ENCODE measurements at regions not wholly inside any gene's neighbourhood (a gene's known extent, or its start where the extent isn't known, plus 50 kb on each side); places are given as distances from the start of the nearest gene placed in this dataset.

DNA sequence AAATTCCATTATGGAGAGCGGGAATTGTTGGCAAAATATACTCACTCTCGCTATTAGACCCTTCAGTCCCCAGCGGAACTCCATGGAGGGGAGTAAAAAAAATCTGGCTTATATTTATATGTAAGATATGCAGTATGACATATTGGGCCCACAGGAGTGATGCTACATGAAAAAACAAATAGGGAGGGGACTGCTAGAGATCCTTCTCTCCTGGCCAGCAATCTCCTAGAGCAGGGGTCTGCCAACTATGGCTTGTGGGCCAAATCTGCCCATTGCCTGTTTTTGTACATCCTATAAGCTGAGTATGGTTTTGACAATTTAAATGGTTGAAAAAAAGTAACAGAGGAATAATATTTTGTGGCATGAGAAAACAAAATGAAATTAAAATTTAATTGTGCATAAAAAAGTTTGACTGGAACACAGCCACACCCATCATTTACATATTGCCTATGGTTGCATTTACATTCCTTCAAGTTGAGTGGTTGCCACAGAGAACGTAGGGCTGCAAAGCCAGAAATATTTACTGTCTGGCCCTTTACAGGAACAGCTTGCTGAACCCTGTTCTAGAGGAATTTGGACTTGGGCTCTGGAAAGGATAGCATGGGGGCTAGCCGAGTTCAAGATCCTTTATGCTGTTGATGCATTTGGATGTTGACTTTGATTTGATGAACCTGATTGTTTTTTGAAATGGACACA lies 197.3 kb upstream of the CLINT1 start (continued):
- no peak for TF ChIP-seq KAT7 (CRISPR knock-in tag; IDR thresholded peaks at IDR 0.05; ENCODE audit: borderline replicate concordance)
- TF ChIP-seq, protein P1, sequence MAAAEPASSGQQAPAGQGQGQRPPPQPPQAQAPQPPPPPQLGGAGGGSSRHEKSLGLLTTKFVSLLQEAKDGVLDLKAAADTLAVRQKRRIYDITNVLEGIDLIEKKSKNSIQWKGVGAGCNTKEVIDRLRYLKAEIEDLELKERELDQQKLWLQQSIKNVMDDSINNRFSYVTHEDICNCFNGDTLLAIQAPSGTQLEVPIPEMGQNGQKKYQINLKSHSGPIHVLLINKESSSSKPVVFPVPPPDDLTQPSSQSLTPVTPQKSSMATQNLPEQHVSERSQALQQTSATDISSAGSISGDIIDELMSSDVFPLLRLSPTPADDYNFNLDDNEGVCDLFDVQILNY (CRISPR knock-in tag; IDR thresholded peaks at IDR 0.05) = no peak
- TF ChIP-seq TP53 (CRISPR knock-in tag; IDR thresholded peaks at IDR 0.05) = no peak
- TF ChIP-seq CREB1 (CRISPR knock-in tag; IDR thresholded peaks at IDR 0.05) = no peak
- TF ChIP-seq NFATC4 (CRISPR knock-in tag; IDR thresholded peaks at IDR 0.05) = no peak
- no peak for TF ChIP-seq OVOL2 (CRISPR knock-in tag; IDR thresholded peaks at IDR 0.05; ENCODE audit: borderline replicate concordance)
- TF ChIP-seq ETV6 (CRISPR knock-in tag; IDR thresholded peaks at IDR 0.05) = no peak
- no peak for TF ChIP-seq ESRRA (CRISPR knock-in tag; IDR thresholded peaks at IDR 0.05; ENCODE audit: borderline replicate concordance)
- TF ChIP-seq ZNF671 (CRISPR knock-in tag; IDR thresholded peaks at IDR 0.05) = no peak

DNA sequence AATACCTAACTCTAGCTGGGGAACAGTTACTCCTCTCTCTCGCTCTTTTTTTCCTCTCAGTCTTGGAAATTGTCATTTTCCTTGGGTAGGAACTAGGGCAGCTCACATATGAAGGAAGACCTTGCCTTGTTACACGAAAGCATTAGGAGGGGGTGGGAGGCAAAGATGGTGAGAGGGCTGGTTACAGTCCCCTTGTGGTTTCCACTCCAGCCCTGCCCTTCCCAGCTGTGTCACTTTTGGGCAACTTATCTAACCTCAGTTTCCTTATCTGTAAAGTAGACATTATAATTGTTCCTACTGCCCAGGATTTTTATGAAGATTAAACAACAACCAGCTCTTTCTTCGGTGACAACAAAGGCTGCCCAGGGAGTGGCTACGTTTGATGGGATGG lies 196.2 kb upstream of the CLINT1 start:
- CTCF ChIA-PET = interaction anchor here (0.6 to 1.2 kb wide), 2 partner anchors 20 to 1102 kb away, joined by 3 to 6 read pairs; no protein-coding TSS in a partner anchor
- no peaks in the 10 kb centered on the region for H3K27me3 Mint-ChIP-seq (ENCODE audit: low read depth)

DNA sequence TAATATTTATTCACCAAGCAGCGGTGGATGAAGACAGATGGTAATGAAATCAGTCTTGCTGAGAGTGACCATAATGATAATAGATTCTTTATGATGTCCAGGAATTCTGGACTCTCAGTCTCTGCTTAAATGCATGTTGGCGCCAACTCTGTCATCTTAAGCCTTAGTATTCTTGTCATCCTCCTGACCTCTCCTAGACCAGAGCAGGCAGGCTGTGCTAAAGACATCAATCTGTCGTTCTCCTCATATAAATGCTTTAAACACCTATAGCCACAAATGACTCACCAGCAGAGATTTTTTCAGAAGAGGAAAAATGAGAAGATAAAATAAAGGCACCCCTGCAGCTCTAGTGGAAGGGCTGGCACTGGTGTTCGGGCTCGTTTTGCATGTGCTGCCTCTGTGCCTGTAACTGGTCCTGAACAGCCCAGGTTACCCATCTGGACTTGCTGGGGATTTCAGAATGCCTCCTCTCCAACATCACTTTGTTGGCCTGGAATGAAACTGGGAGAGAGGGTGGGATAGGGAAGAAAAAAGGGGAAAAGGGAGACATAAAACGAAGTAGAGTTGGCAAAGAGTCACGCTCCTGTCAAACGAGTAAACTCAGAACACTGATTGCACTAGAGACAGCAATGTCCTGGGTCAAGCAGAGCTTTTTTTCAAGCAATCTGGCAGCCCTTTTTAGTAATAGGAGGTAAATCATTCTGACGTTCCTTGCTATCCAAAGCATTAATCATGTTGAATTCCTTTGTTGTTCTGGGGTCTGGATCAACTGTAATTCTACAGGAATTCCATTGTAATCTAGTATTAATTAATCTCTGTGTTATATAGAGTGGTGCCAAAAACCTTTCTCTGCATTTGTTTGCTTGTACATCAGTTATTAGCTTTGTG lies 195.5 kb upstream of the CLINT1 start:
- Mint-ChIP-seq H3K4me1 (peaks cover 6% of the 10 kb centered on the region), H3K27ac (no peak overlapping the region), H3K36me3 (no peaks in the 10 kb centered on the region), H3K4me3 (no peak overlapping the region), H3K27me3 (ENCODE audit: low read depth) (no peaks in the 10 kb centered on the region), H3K9me3 (no peaks in the 10 kb centered on the region)
- DNase-seq (ENCODE audit: low spot score) = no peak
- ChIA-PET CTCF (interaction anchor here (0.6 to 1.2 kb wide), 3 partner anchors 21 to 1102 kb away, joined by 3 to 6 read pairs (median 5); no protein-coding TSS in a partner anchor), POLR2A (no interaction called here)
- no peak for ATAC-seq
- TF ChIP-seq, protein P2, sequence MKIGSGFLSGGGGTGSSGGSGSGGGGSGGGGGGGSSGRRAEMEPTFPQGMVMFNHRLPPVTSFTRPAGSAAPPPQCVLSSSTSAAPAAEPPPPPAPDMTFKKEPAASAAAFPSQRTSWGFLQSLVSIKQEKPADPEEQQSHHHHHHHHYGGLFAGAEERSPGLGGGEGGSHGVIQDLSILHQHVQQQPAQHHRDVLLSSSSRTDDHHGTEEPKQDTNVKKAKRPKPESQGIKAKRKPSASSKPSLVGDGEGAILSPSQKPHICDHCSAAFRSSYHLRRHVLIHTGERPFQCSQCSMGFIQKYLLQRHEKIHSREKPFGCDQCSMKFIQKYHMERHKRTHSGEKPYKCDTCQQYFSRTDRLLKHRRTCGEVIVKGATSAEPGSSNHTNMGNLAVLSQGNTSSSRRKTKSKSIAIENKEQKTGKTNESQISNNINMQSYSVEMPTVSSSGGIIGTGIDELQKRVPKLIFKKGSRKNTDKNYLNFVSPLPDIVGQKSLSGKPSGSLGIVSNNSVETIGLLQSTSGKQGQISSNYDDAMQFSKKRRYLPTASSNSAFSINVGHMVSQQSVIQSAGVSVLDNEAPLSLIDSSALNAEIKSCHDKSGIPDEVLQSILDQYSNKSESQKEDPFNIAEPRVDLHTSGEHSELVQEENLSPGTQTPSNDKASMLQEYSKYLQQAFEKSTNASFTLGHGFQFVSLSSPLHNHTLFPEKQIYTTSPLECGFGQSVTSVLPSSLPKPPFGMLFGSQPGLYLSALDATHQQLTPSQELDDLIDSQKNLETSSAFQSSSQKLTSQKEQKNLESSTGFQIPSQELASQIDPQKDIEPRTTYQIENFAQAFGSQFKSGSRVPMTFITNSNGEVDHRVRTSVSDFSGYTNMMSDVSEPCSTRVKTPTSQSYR (CRISPR knock-in tag; IDR thresholded peaks at IDR 0.05) = no peak
- TF ChIP-seq MYBL2 (CRISPR knock-in tag; IDR thresholded peaks at IDR 0.05) (no peak), IRF2 (CRISPR knock-in tag; IDR thresholded peaks at IDR 0.05; ENCODE audit: borderline replicate concordance, low read depth) (no peak)

More for the DNA sequence above, 196.2 kb upstream of the CLINT1 start:
- Mint-ChIP-seq H3K4me1 (peaks cover 6% of the 10 kb centered on the region), H3K36me3 (no peaks in the 10 kb centered on the region), H3K9me3 (no peaks in the 10 kb centered on the region), H3K27ac (no peak overlapping the region), H3K4me3 (no peak overlapping the region)
- TF ChIP-seq, protein P3, sequence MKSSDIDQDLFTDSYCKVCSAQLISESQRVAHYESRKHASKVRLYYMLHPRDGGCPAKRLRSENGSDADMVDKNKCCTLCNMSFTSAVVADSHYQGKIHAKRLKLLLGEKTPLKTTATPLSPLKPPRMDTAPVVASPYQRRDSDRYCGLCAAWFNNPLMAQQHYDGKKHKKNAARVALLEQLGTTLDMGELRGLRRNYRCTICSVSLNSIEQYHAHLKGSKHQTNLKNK (CRISPR knock-in tag; IDR thresholded peaks at IDR 0.05) = no peak
- no peak for TF ChIP-seq GABPB1 (CRISPR knock-in tag; IDR thresholded peaks at IDR 0.05)
- no peak for TF ChIP-seq NFE2L1 (CRISPR knock-in tag; IDR thresholded peaks at IDR 0.05)
- TF ChIP-seq, protein P4, sequence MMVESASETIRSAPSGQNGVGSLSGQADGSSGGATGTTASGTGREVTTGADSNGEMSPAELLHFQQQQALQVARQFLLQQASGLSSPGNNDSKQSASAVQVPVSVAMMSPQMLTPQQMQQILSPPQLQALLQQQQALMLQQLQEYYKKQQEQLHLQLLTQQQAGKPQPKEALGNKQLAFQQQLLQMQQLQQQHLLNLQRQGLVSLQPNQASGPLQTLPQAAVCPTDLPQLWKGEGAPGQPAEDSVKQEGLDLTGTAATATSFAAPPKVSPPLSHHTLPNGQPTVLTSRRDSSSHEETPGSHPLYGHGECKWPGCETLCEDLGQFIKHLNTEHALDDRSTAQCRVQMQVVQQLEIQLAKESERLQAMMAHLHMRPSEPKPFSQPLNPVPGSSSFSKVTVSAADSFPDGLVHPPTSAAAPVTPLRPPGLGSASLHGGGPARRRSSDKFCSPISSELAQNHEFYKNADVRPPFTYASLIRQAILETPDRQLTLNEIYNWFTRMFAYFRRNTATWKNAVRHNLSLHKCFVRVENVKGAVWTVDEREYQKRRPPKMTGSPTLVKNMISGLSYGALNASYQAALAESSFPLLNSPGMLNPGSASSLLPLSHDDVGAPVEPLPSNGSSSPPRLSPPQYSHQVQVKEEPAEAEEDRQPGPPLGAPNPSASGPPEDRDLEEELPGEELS (CRISPR knock-in tag; IDR thresholded peaks at IDR 0.05) = no peak
- TF ChIP-seq KAT7 (CRISPR knock-in tag; IDR thresholded peaks at IDR 0.05; ENCODE audit: borderline replicate concordance) = no peak
- TF ChIP-seq NR3C1 (CRISPR knock-in tag; conservative IDR thresholded peaks at IDR 0.05; ENCODE audit: low read depth) = no peak
- TF ChIP-seq, protein P5, sequence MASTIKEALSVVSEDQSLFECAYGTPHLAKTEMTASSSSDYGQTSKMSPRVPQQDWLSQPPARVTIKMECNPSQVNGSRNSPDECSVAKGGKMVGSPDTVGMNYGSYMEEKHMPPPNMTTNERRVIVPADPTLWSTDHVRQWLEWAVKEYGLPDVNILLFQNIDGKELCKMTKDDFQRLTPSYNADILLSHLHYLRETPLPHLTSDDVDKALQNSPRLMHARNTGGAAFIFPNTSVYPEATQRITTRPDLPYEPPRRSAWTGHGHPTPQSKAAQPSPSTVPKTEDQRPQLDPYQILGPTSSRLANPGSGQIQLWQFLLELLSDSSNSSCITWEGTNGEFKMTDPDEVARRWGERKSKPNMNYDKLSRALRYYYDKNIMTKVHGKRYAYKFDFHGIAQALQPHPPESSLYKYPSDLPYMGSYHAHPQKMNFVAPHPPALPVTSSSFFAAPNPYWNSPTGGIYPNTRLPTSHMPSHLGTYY (CRISPR knock-in tag; IDR thresholded peaks at IDR 0.05) = no peak
- POLR2A ChIA-PET = no interaction called here
- DNase-seq (ENCODE audit: low spot score) = no peak
- ATAC-seq = no peak

Data from WTC11 (cell line).